ENCODE measurements at regions not wholly inside any gene's neighbourhood (a gene's known extent, or its start where the extent isn't known, plus 50 kb on each side); places are given as distances from the start of the nearest gene placed in this dataset.

GRCh38 chr4:62145276-62145675 lies 945.1 kb downstream of the ADGRL3 start:
- Histone ChIP-seq H3K79me2 (ENCODE audit: insufficient read depth) (no peaks in the 10 kb centered on the region), H4K20me1 (ENCODE audit: insufficient read depth) (no peaks in the 10 kb centered on the region), H3F3A (replicated peaks; ENCODE audit: insufficient read depth) (no peaks in the 10 kb centered on the region), H3K4me2 (no peak overlapping the region), H3K4me3 (ENCODE audit: low read depth in 2 of 2, low read length in 1 of 2) (no peak overlapping the region), H3K27me3 (ENCODE audit: insufficient read depth) (no peaks in the 10 kb centered on the region), H3K9me2 (no peaks in the 10 kb centered on the region), H3K9me3 (no peaks in the 10 kb centered on the region), H3K4me1 (ENCODE audit: control insufficient read depth in 1 of 2, insufficient read depth in 2 of 2, low read depth in 1 of 2, low read length in 1 of 2) (no peaks in the 10 kb centered on the region), H2AFZ (ENCODE audit: low read depth) (no peak overlapping the region), H3K36me3 (replicated peaks in 1 of 2; ENCODE audit: control insufficient read depth in 1 of 2, insufficient read depth in 2 of 2, low read length in 1 of 2) (no peaks in the 10 kb centered on the region), H3K9ac (no peak overlapping the region), H3K27ac (ENCODE audit: low read depth in 2 of 2, low read length in 1 of 2) (no peak overlapping the region)
- ChIA-PET POLR2A (no interaction called here), CTCF (no interaction called here)
- 52% methylated on average over 2 of the region's 2 CpGs for WGBS (ENCODE audit: low lambda C conversion rate)
- no peak for DNase-seq
- TF ChIP-seq PBX3 (IDR thresholded peaks at IDR 0.05) = no peak
- TF ChIP-seq GABPA (IDR thresholded peaks at IDR 0.05; ENCODE audit: low read depth) = no peak
- TF ChIP-seq POLR2AphosphoS5 (IDR thresholded peaks at IDR 0.05; ENCODE audit: low read depth, low read length) = no peak
- no peak for TF ChIP-seq ZBTB33 (IDR thresholded peaks at IDR 0.05; ENCODE audit: borderline replicate concordance, low read depth)
- TF ChIP-seq TAF1 (IDR thresholded peaks at IDR 0.05; ENCODE audit: borderline replicate concordance, low read depth, low read length) = no peak
- TF ChIP-seq FOSL2 (IDR thresholded peaks at IDR 0.05; ENCODE audit: borderline replicate concordance, low read depth) = no peak
- TF ChIP-seq RCOR1 (IDR thresholded peaks at IDR 0.05; ENCODE audit: low read length) = no peak
- TF ChIP-seq IRF3 (IDR thresholded peaks at IDR 0.05; ENCODE audit: low read depth, low read length) = no peak
- no peak for TF ChIP-seq FOXM1 (IDR thresholded peaks at IDR 0.05; ENCODE audit: low read depth)

GRCh38 chr4:62144431-62144830 lies 944.3 kb downstream of the ADGRL3 start:
- CTCF ChIA-PET = no interaction called here

More at GRCh38 chr4:62144431-62144830, 944.3 kb downstream of the ADGRL3 start:
- Histone ChIP-seq H3K4me3 (ENCODE audit: low read depth in 2 of 2, low read length in 1 of 2) (no peak overlapping the region), H3K27me3 (ENCODE audit: insufficient read depth) (no peaks in the 10 kb centered on the region), H3K27ac (ENCODE audit: low read depth in 2 of 2, low read length in 1 of 2) (no peak overlapping the region), H4K20me1 (ENCODE audit: insufficient read depth) (no peaks in the 10 kb centered on the region), H3K4me2 (no peak overlapping the region), H3K4me1 (ENCODE audit: control insufficient read depth in 1 of 2, insufficient read depth in 2 of 2, low read depth in 1 of 2, low read length in 1 of 2) (no peaks in the 10 kb centered on the region), H3K9me2 (no peaks in the 10 kb centered on the region), H3F3A (replicated peaks; ENCODE audit: insufficient read depth) (no peaks in the 10 kb centered on the region), H3K9ac (no peak overlapping the region), H3K36me3 (replicated peaks in 1 of 2; ENCODE audit: control insufficient read depth in 1 of 2, insufficient read depth in 2 of 2, low read length in 1 of 2) (no peaks in the 10 kb centered on the region), H3K9me3 (no peaks in the 10 kb centered on the region), H2AFZ (ENCODE audit: low read depth) (no peak overlapping the region), H3K79me2 (ENCODE audit: insufficient read depth) (no peaks in the 10 kb centered on the region)
- POLR2A ChIA-PET = no interaction called here
- WGBS (ENCODE audit: low lambda C conversion rate) = 56% methylated on average over 3 of the region's 3 CpGs
- no peak for DNase-seq
- TF ChIP-seq NRF1 (IDR thresholded peaks at IDR 0.05; ENCODE audit: low read depth, low read length) (no peak), USF2 (IDR thresholded peaks at IDR 0.05; ENCODE audit: borderline replicate concordance, low read depth, low read length) (no peak), RCOR1 (IDR thresholded peaks at IDR 0.05; ENCODE audit: low read length) (no peak), RXRA (IDR thresholded peaks at IDR 0.05; ENCODE audit: borderline replicate concordance, low read depth) (no peak), GATA2 (CRISPR knock-in tag; IDR thresholded peaks at IDR 0.05) (no peak), NFIC (IDR thresholded peaks at IDR 0.05; ENCODE audit: borderline replicate concordance) (no peak), EZH2phosphoT487 (IDR thresholded peaks at IDR 0.05; ENCODE audit: borderline replicate concordance, low read depth) (no peak), RFX5 (IDR thresholded peaks at IDR 0.05; ENCODE audit: low read length) (no peak), MXI1 (IDR thresholded peaks at IDR 0.05; ENCODE audit: low read depth, low read length) (no peak), ZBTB33 (IDR thresholded peaks at IDR 0.05; ENCODE audit: borderline replicate concordance, low read depth) (no peak), TCF12 (IDR thresholded peaks at IDR 0.05) (no peak), TAF1 (IDR thresholded peaks at IDR 0.05; ENCODE audit: borderline replicate concordance, low read depth, low read length) (no peak), FOXJ3 (CRISPR knock-in tag; IDR thresholded peaks at IDR 0.05) (no peak), TEAD4 (IDR thresholded peaks at IDR 0.05; ENCODE audit: borderline replicate concordance, insufficient read depth) (no peak), EP300 (IDR thresholded peaks at IDR 0.05; ENCODE audit: borderline replicate concordance in 1 of 2, low read depth in 1 of 2, low read length in 1 of 2) (no peak)
